Activated CD4-positive, alpha-beta T cell treated with anti-CD3 and anti-CD28 coated beads, Interleukin-2, Interleukin-4, amounts not matched to agents 100 ng/mL and 50 ng/mL, durations not matched to agents 16 hours and 8 hours (primary cell): ENCODE measurements at regions not wholly inside any gene's neighbourhood (a gene's known extent, or its start where the extent isn't known, plus 50 kb on each side); places are given as distances from the start of the nearest gene placed in this dataset.
"Not testable (repeated sequence)": the region's sequence is repeated elsewhere in the genome, so short reads cannot be mapped to it uniquely, and the experiment has no call there.

Experiments used
- DNase-seq: peaks from one replicate; pipeline ENCODE4 v3.0.0-alpha.2; 2020; ENCODE audit warnings: low spot score

DNA sequence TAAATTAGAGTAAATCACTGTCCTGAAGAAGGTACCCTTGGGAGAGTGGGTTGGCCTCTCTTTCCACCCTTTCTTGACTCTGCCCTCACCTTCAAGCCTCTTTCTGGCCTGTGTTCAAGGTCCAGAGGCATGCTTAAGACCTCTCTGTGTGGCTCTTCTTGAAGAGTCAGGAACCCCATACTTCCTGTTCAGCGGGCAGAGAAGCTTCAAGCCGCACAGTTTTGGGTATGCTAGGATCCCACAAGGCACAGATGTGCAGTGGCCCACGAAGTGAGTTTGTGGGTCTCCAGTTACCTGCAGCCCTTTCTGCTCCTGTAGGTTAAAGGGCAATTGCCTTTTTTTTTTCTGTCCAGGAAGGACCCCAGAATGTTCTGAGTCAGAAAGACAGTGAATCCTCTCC, 113.7 kb downstream of the PPIAL4A start:
- not testable (repeated sequence) for DNase-seq

DNA sequence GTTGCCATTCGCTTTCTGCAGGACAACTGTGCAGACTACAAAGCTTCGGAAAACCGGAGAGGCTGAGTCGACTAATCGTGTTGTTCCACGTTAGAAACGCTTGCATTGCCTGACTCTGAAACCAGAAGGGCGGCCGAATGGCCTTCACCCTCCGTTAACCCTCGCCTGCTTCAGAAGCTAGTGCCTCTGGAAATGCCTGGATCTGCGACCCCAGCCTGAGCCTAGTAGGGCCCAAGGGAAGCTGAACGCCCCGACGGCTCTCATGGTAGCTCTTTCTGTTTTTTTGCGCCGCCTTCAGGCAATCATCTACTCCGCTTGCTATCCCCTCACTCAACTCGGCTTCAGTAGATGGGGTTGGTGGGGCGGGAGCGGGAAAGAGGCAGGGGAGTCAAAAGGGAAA, 117.3 kb downstream of the PPIAL4A start:
- DNase-seq, result not testable (repeated sequence)

DNA sequence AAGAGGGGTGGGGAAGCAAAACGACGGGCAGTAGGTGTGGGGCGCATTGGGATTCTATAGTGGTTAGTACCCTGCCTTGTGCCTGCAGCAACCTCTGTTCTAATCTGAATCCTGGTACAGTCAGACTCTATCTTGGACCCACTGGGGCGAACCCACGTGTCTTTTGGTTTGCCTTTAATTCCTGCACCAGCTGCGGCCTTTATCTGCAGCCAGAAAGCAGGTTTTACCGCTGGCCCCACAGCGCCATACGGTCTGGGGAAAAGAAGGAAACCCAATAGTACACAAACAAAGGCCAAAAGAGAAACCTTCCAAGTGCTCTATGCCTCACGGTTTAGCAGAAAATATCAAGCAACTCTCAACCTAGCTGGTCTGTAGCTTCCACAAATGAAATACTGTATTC, 118.2 kb downstream of the PPIAL4A start:
- DNase-seq, result not testable (repeated sequence)

DNA sequence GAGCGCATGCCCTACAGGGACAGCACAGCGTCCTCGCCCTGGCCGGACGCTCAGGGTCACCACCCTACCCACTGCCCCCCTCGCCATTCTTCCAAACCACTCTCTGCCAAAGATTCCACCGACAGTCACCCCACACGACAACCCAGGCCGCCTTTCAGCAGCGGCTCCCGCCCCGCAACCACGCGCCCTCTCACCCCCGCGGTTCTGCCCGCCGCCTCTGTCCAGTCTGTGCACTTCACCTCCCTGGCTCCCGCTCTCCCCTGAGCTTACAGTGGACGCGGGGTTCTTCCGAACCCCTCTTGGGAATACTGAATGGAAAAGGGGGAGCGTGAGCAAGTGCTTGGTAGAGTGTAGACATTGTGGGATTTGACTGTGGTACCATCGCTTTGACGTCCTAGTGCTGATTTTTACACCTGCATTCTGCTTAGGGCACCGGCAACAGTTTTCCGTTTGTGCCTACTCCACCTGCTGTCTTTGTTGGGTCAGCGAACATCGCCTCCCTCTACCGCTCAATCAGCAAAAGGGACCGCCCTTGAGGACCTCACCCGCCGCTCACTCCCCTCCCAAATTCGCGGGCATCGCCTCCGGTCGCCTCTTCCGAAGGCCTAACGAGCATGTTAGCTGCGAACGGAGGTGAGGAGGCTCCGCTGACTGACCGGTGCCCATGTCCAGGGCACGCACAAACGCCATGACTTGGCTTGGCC, 119.1 kb downstream of the PPIAL4A start:
- not testable (repeated sequence) for DNase-seq

DNA sequence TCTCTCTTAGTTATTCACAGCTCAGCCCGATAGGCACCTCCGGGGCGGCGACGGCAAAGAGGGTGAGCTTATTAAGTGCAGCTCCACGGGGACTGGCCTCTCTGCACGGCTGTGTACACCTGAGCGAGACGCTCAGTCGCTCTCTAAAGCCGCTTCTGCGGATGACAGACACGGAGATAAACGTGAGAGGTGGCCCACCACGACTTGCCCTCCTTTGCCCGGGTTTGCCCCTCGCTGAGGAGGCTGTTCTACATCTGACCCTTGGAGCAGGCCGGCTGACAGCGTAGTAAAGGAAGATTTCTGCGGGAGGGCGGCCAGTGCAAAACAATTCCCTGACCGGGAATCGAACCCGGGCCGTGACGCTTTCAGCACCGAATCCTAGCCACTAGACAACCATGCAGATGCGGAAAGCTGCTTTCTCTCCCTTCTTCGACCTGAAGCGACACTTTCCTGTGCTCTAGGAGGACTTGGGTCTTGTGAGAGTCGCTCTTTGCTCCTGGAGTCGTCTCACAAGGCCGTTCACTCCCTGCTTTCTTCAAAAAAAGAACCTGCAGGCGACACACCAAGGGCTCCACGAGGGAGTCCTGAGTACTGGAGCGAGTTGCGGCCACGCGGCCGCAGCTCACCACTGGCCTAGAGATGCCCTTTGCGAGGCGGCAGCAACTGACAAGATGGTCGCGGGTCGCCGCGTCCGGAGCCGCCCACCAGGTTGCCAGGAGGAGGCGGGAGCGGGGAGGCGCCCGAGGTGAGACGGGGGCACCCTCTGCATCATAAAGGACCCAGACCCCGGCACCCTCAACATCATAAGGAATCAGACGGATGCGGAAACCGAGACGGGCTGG, 119.9 kb downstream of the PPIAL4A start:
- peak; percentile 68 for DNase-seq

DNA sequence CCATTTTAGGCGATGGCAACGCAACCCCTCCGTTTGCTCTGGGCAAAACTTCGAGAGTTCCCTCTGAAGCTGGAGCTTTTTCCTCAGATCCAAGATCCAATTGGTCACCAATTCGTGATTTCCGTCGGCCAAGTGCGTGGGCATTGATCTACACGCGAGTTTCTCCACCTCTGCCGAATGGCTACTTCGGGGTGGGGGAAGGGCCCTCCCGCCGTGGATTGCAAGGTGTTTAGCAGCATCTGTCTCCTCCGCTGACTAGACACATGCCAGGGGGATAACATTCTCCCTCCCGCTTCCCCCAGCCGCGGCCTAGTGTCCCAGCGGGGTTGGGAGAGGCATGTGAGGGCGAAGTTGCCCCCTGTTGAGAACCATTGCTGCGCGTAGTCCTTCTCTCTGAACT, 120.6 kb downstream of the PPIAL4A start:
- DNase-seq, result not testable (repeated sequence)

DNA sequence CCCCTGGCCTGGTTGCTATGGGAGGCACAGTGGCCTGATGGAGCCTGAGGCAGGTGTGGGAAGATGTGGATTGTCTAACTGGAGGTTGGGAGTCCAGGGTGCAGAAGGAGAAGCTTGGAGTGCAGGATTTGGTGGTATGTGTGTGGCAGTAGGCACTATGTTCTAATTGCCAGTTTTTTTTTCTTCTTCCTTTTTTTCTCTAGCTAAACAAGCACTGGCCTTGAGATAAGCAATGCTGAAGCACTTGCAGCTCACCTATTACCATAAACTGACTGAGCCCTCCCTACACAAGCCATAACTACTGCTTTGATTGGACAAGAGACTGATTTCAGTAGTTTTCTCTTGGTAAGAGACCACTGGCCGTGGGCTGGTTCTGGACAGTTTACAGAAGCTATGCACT, 123.6 kb downstream of the PPIAL4A start:
- DNase-seq, result not testable (repeated sequence)

DNA sequence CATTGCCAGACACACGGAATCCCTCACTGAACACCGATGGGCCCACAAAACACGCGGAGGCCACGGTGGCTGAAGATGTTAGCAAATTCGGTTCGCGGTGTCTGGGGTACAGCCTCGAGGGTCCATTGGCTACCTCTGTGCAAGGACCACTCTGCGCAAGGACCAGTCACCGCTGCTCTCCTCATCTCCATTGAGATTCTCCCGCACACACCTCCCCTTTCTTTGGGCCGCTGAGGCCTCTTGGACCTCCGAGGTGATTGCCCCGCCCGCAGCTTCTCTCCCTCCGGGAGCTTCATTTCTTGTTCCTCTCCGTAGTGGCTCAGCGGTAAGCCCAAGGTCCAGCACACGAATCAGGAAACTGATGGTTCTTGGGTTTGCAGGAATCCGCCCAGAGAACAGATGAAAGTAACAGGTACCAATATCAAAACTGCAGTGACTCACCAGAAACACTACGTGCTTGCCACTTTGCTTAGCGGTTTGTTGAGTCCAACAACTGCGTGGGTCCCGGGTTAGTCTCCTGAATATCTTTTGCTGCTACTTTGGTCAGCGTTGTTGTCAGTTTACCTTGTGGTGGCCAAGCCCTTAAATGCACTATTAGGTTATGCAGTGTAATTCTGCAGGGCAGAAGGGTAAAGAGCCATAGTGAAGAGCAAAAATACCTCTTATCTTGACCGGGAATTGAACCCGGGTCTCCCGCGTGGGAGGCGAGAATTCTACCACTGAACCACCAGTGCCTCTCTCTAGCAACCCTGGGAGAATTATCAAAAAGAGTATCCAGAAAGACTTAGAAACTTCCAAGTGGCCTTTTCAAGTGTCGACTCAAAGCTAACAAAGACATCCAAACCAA, 126.8 kb downstream of the PPIAL4A start:
- peak; percentile 81 for DNase-seq

DNA sequence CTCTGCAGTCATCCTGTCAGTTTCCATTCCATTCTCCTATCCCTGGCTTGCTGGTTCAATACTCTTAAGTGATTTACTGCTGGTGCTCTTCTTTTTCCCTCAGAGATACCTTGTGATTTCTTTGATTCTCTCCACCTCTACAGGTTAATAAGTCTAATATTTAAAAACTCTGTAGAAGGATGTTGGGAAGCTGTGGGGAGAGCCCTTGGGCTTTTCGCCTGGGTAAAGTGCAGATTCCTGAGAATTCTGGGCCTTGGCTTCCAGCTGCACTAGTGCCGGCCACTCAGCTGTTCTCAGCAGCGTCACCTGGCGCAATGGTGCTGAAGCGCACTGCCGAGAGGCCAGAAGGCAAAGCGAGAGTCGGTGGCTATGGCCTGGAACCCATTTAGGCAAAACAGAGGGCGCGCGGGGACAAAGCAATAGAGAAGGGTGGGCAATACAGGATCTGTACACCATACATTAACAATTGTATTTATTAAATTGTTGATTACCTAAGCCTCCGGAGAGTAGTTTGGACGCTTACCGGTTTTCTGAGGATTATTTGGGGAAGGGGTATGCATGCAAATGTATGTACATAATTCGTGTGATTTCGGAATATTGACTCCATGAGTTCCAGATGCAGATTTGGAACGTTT, 130.3 kb downstream of the PPIAL4A start:
- not testable (repeated sequence) for DNase-seq

DNA sequence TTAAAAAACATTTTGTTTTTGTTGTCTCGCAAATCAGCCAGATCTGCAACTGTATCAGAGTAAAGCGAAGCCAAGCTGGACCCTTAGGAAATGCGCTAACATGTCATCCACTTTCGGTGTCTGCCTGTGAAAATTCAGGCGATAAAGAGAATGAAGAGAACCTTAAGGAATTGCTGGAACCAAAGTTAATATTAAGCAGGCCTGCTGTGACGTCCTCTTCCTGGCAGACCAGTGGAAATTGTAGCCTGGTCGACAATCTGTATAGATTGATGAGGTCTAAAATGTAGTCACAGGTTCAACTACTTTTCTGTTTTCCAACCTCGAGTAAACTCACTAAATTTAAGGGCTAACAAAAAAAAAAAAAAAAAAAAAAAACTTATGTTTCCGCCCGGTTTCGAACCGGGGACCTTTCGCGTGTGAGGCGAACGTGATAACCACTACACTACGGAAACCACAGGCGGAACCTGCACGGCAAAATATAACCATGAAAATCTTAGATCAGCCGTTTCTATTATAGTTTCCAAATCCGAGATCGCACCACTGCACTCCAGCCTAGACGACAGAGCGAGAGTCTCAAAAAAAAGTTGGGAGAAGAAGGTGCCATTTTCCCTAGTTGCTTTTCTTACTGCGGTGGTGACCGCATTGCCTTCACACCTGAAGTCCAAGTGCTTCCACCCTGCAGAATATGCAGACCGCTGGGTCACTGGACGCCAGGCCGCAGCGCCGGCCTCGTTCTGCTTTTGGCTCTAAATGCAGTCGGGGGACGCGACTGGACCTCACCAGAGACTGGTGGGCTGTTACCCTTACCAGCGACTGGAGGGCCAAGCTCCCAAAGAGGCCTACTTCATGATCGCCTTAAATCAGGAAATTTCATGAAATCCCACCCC, 131.0 kb downstream of the PPIAL4A start:
- DNase-seq, result peak; percentile 73

DNA sequence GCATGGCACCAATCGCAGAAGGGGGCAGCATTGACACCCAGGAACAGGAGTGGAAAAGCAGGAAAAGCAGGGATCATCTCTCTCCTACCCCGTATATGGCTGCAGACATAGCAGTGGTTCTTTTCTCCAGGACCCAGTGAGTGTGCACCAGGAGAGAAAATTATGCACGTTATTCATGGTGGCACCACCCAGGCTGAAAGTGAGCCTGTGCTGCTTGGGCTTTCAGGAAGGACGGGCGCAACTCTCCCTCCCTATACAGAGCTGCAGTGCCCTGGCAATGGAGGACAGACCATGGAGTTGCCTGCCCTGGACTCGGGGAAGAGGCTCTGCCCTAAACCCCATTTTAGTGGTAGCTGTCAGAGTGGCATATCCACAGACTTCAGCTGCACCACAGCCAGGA, 132.1 kb downstream of the PPIAL4A start:
- DNase-seq, result not testable (repeated sequence)

DNA sequence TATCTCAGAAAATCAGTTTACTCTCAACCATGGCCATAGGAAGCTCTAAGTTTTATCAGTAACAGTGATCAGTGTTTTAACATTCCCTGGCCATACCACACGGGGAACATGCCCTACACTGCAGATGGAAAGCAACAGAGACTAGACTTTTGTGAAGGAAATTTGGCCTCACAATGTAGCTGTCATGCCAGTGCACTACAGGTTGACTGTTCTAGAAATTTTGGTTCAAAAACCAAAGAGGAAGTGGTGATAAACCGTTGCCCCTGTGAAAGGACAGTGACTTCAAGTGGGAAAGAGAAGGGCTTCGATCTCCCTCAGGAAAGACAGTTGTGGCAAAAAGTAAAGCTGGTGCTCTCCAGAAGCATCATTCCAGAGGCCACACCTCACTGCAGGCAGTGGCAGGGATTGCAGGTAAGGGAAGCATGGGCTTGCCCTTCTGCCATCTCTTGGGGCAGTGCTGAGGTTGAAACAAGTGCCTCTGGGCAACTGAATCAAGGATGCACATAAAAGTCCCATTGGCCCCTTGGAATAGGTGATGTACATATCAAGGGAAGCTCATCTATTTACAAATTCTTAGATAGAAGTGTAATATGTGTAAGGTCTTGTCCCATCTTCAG, 143.4 kb downstream of the PPIAL4A start:
- DNase-seq, result not testable (repeated sequence)

DNA sequence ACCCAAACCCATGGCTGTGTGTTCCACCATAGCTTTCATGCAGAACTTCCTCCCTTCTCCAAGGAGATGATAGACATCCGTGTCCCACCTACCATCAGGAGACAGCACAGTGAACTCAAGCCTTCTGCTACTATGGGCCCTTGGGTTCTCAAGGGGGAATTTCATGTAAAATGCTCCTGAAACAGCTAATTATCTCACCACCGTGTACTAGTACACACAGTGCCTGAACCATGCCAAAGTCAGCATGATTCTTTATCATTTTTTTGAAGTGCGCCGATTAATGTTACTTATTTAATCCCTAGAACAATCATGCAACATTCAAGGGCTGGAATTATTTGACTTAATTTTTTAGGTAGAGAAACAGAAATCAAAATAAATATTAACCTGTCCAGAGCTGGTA, 147.2 kb downstream of the PPIAL4A start:
- DNase-seq, result not testable (repeated sequence)

DNA sequence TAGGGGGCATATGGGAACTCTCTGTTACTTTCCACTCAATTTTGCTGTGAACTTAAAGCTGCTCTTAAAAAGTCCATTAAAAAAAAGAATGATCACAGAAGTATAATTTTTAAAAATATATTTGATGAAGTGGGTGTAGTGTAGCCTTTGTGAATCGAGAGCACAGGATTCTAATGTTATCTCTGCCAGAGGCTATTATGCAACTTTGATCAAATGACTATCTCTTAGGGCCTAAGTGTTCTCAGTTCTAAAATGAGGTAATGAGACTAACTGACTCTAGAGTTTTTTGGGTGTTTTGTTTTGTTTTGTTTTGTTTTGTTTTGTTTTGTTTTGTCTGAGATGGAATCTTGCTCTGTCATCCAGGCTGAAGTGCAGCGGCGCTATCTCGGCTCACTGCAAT, 143.2 kb downstream of the FAM72B start:
- DNase-seq, result not testable (repeated sequence)

DNA sequence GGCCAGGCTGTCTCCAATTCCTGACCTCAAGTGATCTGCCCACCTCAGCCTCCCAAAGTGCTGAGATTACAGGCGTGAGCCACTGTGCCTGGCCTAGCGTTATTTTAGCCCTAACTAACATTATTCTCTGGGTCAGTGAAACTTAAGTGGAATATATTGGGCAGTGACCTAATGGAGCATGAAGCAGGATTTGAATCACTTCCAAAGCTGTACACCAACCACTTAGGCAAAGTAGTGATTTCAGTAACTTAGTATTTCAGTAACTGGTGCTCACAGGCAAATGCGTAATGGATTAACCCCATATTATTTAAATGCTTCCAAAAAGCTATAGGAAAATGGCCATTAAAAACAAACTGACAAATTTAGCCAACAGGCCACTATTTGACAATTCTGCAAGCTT, 142.6 kb downstream of the FAM72B start:
- not testable (repeated sequence) for DNase-seq

DNA sequence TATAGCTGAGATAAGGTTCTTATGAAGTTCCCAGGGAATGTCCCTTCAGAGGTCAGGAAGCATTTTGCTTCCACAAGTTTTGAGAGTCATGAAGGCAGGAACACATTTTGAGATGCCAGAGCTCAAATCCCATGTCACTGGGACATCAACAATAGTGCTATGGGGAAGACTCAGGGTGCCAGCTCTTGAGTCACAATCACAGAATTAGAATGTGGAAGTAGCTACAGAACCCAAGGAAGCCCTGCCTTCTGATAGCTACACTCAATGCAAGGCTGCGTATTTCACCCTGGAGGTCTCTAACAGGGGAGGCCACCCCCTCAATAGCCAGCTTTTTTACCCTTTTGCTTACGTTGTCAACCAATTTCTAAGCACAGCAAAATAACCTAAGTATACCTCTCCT, 141.3 kb downstream of the FAM72B start:
- not testable (repeated sequence) for DNase-seq

DNA sequence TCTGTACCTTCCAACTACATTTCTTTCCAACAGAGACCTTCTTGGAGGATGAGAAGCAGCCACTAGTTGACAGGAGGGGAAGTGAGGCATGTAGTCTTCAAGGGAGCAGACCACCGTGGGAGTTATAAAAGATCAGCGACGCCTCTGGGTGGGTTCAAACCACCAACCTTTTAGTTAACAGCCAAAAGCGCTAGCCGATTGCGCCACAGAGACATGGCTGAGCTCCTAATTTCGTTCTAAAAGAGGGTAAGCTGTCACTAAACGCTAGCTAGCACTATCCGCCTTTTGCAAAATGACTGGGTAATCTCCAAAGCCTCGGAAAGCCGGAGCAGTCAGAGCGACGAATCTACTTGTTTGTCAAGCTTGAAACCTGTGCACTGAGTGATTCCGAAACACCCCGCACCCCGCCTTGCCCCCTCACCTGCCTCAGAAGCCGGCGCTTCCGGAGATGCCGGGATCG, 135.8 kb downstream of the FAM72B start:
- DNase-seq, result peak; percentile 52

DNA sequence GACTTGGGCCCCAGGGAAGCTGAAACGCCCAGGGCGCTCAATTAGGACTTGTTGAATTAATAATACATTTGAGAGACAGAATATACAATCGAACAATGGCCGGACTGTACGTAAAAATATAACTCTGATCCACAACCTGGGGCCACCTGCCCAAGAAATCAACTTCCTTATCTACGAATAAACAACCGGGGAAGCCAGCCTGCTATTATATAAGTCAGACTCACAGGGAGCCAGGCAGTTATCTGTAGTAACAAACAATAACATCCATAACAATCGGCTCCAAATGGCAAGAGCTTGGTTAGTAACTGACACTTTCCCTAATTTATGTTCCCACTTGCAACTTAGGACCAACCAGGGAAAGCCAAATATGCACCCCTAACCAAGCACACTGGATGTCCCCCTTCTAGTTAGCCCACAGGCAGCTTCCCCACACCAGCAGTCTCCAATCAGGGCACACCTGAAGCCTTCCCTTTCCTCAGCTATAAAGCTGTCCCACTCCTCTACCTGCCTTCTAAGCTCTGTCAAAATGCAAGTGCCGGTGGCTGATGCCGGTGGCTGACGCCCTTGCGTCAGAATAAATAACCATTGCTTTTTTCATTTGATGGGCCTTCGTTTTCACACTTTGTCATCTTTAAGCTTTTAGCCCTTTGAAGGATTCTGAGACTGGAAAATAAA, 135.2 kb downstream of the FAM72B start:
- not testable (repeated sequence) for DNase-seq

DNA sequence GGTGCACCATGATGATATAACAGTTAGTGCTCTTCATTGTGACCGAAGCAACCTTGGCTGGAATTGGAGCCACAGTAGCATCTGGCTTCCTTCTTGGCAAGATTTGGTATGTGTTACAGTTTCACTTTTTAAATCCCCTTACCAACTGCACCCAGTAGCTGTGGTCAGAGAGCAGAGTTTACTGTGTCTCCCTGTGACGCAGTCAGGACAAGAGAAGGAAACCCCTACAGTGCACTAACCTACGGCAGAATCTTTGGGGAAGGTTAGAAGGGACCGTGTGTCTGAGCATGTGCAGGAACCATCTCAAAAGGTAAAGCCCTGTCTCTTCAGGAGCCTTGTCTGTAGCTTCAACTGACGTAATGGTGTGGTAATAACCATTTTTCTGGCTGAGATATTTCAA, 134.0 kb downstream of the FAM72B start:
- DNase-seq, result not testable (repeated sequence)
